Left hindlimb (tissue), 1 donor: ENCODE measurements at regions not wholly inside any gene's neighbourhood (a gene's known extent, or its start where the extent isn't known, plus 50 kb on each side); places are given as distances from the start of the nearest gene placed in this dataset.
A peak's percentile ranks its signal among the peaks of the same experiment; 100 is the strongest.

Experiments
- DNase-seq: peaks from one replicate; pipeline ENCODE4 v3.0.0-alpha.2; 2018

- DNase-seq: no peak
Observed at GRCh38 chr9:113788616-113789330, 87.3 kb upstream of the ZNF618 start.

GRCh38 chr9:113790093-113790492 lies 86.0 kb upstream of the ZNF618 start:
- DNase-seq: no peak

- DNase-seq: no peak
Observed at GRCh38 chr9:113793558-113793957, 82.6 kb upstream of the ZNF618 start.

GRCh38 chr9:113794721-113795120 lies 81.4 kb upstream of the ZNF618 start:
- DNase-seq: no peak

GRCh38 chr9:113795811-113796392 lies 80.2 kb upstream of the ZNF618 start:
- DNase-seq: no peak

- DNase-seq: no peak
Observed at GRCh38 chr9:113796646-113797426, 79.3 kb upstream of the ZNF618 start.

GRCh38 chr9:113798062-113799030 lies 77.8 kb upstream of the ZNF618 start:
- no peak for DNase-seq

- DNase-seq: no peak
Observed at GRCh38 chr9:113800276-113800675, 75.8 kb upstream of the ZNF618 start.

- no peak for DNase-seq
Observed at GRCh38 chr9:113803811-113804589, 72.1 kb upstream of the ZNF618 start.

- DNase-seq: no peak
Observed at GRCh38 chr9:113805486-113806132, 70.5 kb upstream of the ZNF618 start.

- peak; percentile 57 for DNase-seq
Observed at GRCh38 chr9:113807173-113808061, 68.7 kb upstream of the ZNF618 start.

GRCh38 chr9:113808391-113809358 lies 67.4 kb upstream of the ZNF618 start:
- DNase-seq: no peak

GRCh38 chr9:113817171-113817570 lies 58.9 kb upstream of the ZNF618 start:
- no peak for DNase-seq

- DNase-seq: no peak
Observed at GRCh38 chr9:113818391-113818790, 57.7 kb upstream of the ZNF618 start.

GRCh38 chr9:113822315-113822714 lies 53.8 kb upstream of the ZNF618 start:
- DNase-seq: no peak

- DNase-seq: no peak
Observed at GRCh38 chr9:113823421-113823820, 52.7 kb upstream of the ZNF618 start.
